ENCODE measurements at regions not wholly inside any gene's neighbourhood (a gene's known extent, or its start where the extent isn't known, plus 50 kb on each side); places are given as distances from the start of the nearest gene placed in this dataset.
"Not testable (repeated sequence)": the region's sequence is repeated elsewhere in the genome, so short reads cannot be mapped to it uniquely, and the experiment has no call there.

DNA sequence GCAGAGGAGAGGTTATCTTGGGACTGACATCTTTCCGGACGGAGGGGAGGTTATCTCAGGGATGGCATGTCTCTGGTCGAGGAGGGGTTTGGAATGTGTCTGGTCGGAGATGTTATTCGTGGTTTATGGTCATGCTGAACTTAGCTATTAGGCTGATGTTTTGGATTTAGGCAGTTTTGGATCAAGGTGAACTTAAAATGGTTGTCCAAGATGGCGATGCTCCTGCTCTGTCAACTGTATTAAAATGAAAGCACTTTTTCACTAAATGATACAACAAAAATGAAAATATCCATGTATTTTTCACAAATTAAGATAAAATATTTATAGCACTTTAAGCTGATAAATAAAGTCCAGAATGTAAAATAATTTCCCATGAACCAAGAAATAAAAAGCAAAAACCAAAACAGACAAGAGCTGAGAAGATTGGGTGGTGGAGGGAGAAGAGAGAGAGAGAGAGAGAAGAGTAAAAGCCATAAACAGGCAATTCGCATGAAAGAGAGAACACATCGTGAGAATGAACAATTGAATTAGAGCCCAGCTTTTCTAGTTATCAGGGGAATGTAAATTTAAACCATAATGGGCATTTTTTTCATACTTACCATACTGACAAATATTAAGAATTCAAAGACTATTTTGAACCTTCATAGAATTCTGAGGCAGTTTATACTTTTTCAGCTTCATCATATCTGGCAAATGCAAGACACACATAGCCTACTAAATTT lies 2236.0 kb upstream of the AGA start:
- no peaks in the 10 kb centered on the region for H3K27me3 ChIP-seq
- no peaks in the 10 kb centered on the region for H3K4me1 ChIP-seq
- no peak for DNase-seq (ENCODE audit: extremely low spot score in 2 of 2)
- H3K36me3 ChIP-seq, result no peaks in the 10 kb centered on the region
- TF ChIP-seq, protein P1, sequence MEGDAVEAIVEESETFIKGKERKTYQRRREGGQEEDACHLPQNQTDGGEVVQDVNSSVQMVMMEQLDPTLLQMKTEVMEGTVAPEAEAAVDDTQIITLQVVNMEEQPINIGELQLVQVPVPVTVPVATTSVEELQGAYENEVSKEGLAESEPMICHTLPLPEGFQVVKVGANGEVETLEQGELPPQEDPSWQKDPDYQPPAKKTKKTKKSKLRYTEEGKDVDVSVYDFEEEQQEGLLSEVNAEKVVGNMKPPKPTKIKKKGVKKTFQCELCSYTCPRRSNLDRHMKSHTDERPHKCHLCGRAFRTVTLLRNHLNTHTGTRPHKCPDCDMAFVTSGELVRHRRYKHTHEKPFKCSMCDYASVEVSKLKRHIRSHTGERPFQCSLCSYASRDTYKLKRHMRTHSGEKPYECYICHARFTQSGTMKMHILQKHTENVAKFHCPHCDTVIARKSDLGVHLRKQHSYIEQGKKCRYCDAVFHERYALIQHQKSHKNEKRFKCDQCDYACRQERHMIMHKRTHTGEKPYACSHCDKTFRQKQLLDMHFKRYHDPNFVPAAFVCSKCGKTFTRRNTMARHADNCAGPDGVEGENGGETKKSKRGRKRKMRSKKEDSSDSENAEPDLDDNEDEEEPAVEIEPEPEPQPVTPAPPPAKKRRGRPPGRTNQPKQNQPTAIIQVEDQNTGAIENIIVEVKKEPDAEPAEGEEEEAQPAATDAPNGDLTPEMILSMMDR (IDR thresholded peaks at IDR 0.05), result no peak
- TF ChIP-seq POLR2A (IDR thresholded peaks at IDR 0.05) (no peak), POLR2AphosphoS5 (IDR thresholded peaks at IDR 0.05; ENCODE audit: insufficient read depth in 1 of 2, low read depth in 1 of 2) (no peak)
- H3K4me3 ChIP-seq, result no peak overlapping the region
- intact Hi-C loops (cut with DNase I), result no loop called here
- no peaks in the 10 kb centered on the region for H3K9me3 ChIP-seq
- no peak overlapping the region for H3K27ac ChIP-seq

DNA sequence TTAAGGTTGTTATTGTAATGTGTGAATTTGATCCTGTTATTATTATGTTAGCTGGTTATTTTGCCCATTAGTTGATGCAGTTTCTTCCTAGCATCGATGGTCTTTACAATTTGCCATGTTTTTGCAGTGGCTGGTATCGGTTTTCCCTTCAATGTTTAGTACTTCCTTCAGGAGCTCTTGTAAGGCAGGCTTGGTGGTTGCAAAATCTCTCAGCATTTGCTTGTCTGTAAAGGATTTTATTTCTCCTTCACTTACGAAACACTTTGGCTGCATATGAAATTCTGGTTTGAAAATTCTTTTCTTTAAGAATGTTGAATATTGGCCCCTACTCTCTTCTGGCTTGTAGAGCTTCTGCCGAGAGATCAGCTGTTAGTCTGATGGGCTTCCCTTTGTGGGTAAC lies 2241.4 kb upstream of the AGA start:
- H3K36me3 ChIP-seq; intact Hi-C loops (cut with DNase I); H3K4me1 ChIP-seq; H3K4me3 ChIP-seq; DNase-seq (ENCODE audit: extremely low spot score in 2 of 2); H3K27me3 ChIP-seq; H3K27ac ChIP-seq; H3K9me3 ChIP-seq: not testable (repeated sequence)

DNA sequence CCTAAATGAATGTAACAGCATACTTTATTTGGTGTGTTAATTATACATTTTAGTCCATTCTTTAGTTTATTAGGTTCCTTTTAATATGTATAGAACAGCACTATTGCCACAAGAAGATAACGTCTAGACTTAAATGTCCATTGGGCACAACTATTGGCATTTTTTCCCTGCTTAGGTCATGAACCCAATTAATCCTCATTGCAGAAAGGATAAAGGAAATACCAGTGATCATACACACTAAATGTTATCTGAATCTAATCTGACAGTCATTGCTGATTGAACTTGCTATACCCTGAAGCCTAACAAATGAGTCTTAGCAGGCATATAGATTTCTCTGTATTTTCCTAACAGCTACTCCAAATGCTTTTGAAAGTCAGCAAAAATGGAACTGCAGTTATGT lies 2250.0 kb upstream of the AGA start:
- Histone ChIP-seq H3K4me1 (no peaks in the 10 kb centered on the region), H3K27ac (no peak overlapping the region), H3K4me3 (no peak overlapping the region), H3K9me3 (no peaks in the 10 kb centered on the region), H3K27me3 (no peaks in the 10 kb centered on the region), H3K36me3 (no peaks in the 10 kb centered on the region)
- no peak for DNase-seq (ENCODE audit: extremely low spot score in 2 of 2)
- intact Hi-C loops (cut with DNase I), result no loop called here
- TF ChIP-seq, protein P1 (IDR thresholded peaks at IDR 0.05), result no peak
- TF ChIP-seq POLR2AphosphoS5 (IDR thresholded peaks at IDR 0.05; ENCODE audit: insufficient read depth in 1 of 2, low read depth in 1 of 2) (no peak), POLR2A (IDR thresholded peaks at IDR 0.05) (no peak)

DNA sequence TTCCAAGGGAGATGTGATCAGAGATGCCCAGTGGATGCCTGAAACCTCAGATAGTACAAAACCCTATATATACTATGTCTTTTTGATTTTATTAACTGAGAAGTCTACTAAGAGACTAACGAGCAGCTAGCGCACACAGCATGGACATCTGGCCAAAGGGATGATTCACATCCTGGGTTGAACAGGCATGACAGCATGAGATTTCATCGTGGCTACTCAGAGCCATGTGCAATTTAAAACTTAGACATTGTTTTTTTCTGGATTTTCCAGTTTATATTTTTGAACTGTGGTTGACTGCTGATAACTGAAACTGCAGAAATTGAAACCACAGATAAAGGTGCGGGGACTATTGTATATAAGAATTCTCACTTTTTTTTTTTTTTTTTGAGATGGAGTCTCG lies 2252.9 kb upstream of the AGA start:
- no peaks in the 10 kb centered on the region for H3K27me3 ChIP-seq
- H3K27ac ChIP-seq, result no peak overlapping the region
- H3K4me1 ChIP-seq, result no peaks in the 10 kb centered on the region
- H3K36me3 ChIP-seq, result no peaks in the 10 kb centered on the region
- TF ChIP-seq, protein P1 (IDR thresholded peaks at IDR 0.05), result no peak
- TF ChIP-seq POLR2AphosphoS5 (IDR thresholded peaks at IDR 0.05; ENCODE audit: insufficient read depth in 1 of 2, low read depth in 1 of 2) (no peak), POLR2A (IDR thresholded peaks at IDR 0.05) (no peak)
- no peak overlapping the region for H3K4me3 ChIP-seq
- intact Hi-C loops (cut with DNase I), result no loop called here
- H3K9me3 ChIP-seq, result no peaks in the 10 kb centered on the region
- no peak for DNase-seq (ENCODE audit: extremely low spot score in 2 of 2)

DNA sequence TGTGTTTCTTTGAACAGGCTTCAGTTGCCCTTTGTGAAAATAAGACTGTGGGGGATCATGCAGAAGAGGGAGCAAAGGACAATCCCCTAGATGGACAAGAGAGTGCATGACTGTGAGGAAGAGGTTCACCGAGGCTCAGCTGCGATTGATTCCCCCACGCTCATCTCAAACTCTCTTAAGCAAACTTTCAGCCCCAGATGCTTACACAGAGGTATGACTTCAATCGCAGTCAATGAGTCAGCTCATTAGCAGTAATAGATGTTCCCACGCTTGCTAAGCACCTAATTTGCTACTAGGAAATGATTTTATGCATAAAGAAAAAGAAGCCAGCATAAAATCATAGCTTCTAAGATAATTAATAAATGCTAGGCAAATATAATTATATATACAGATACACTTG lies 2256.1 kb upstream of the AGA start:
- TF ChIP-seq, protein P1 (IDR thresholded peaks at IDR 0.05), result no peak
- TF ChIP-seq POLR2A (IDR thresholded peaks at IDR 0.05), result no peak
- no peak for TF ChIP-seq POLR2AphosphoS5 (IDR thresholded peaks at IDR 0.05; ENCODE audit: insufficient read depth in 1 of 2, low read depth in 1 of 2)
- no peaks in the 10 kb centered on the region for H3K4me1 ChIP-seq
- no peak overlapping the region for H3K27ac ChIP-seq
- no peaks in the 10 kb centered on the region for H3K9me3 ChIP-seq
- no peaks in the 10 kb centered on the region for H3K27me3 ChIP-seq
- no peaks in the 10 kb centered on the region for H3K36me3 ChIP-seq
- intact Hi-C loops (cut with DNase I), result no loop called here
- no peak for DNase-seq (ENCODE audit: extremely low spot score in 2 of 2)
- no peak overlapping the region for H3K4me3 ChIP-seq

Measured in vagina (tissue), 2 donors.